ENCODE measurements at regions not wholly inside any gene's neighbourhood (a gene's known extent, or its start where the extent isn't known, plus 50 kb on each side); places are given as distances from the start of the nearest gene placed in this dataset.

DNA sequence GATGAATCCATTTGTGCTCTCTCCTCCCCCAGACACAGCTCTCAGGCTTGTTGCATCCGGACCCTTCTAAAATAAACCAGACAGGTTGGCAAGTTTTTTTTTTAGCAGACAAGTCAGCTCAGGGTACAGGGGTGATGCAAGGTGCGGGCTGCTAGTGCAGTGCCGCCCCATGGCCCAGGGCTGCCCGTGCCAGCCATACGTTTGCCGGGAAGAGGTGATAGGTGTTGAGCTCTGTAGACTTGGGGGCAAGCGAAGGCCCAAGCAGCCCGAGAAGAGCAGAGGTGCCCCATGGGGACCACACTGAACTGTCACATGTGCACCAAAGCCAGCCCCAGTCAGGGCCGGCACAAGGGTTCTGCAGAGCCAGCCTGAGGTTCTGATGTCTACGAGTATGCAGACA, 57.1 kb upstream of the PDSS1 start:
- no peak for TF ChIP-seq POLR2A (IDR thresholded peaks at IDR 0.05; ENCODE audit: low read depth, low read length)
- no peak for TF ChIP-seq POLR2AphosphoS5 (IDR thresholded peaks at IDR 0.05; ENCODE audit: low read depth, low read length)
- TF ChIP-seq TAF1 (IDR thresholded peaks at IDR 0.05; ENCODE audit: borderline replicate concordance, low read depth, low read length), result no peak
